Fibroblast of lung (primary cell): ENCODE measurements at regions not wholly inside any gene's neighbourhood (a gene's known extent, or its start where the extent isn't known, plus 50 kb on each side); places are given as distances from the start of the nearest gene placed in this dataset.

Source experiments
- DNase-seq, 2 donors: peaks; one replicate each; pipeline versions ENCODE4 v3.0.0 to v3.0.0-alpha.2; 2010; ENCODE audit warnings: low read depth in 2 of 2
- H2AFZ ChIP-seq: 2 replicates; pipeline ENCODE4 v1.5.1; 2012; ENCODE audit warnings: low read length, control low read depth, inconsistent platforms
- H3K27ac ChIP-seq: 2 replicates; pipeline ENCODE4 v1.5.1; 2011; ENCODE audit warnings: low read length, control low read depth; ENCODE audit not compliant: insufficient read depth
- H3K27me3 ChIP-seq: 2 replicates; pipeline ENCODE4 v1.5.1; 2011; ENCODE audit warnings: mild to moderate bottlenecking, low read length; ENCODE audit not compliant: control insufficient read depth, insufficient read depth
- H3K36me3 ChIP-seq: 2 replicates; pipeline ENCODE4 v1.5.1; 2011; ENCODE audit warnings: low read length; ENCODE audit not compliant: control insufficient read depth, insufficient read depth
- H3K4me1 ChIP-seq: 2 replicates; pipeline ENCODE4 v1.5.1; 2011; ENCODE audit warnings: low read length; ENCODE audit not compliant: control insufficient read depth, insufficient read depth; ENCODE audit errors: extremely low read depth
- H3K4me2 ChIP-seq: 2 replicates; pipeline ENCODE4 v1.5.1; 2011; ENCODE audit warnings: low read length, control low read depth; ENCODE audit not compliant: insufficient read depth; ENCODE audit errors: extremely low read depth
- H3K4me3 ChIP-seq, 4 experiments: fragments of 200-600 bp in 1 of 4; sonication (generic) in 1 of 4; replicated peaks in 1 of 4; 2 replicates each; pipeline ENCODE4 v1.5.1; 2011 to 2016; ENCODE audit warnings: low read length in 4 of 4, low read depth in 3 of 4, mild to moderate bottlenecking in 3 of 4, control low read depth in 2 of 4, inconsistent platforms in 1 of 4, mixed read lengths in 1 of 4; ENCODE audit not compliant: insufficient read depth in 1 of 4; ENCODE audit errors: control extremely low read depth in 1 of 4
- H3K79me2 ChIP-seq: 2 replicates; pipeline ENCODE4 v1.5.1; 2012; ENCODE audit warnings: mild to moderate bottlenecking, low read length, inconsistent platforms; ENCODE audit not compliant: control insufficient read depth, insufficient read depth
- H3K9ac ChIP-seq: 2 replicates; pipeline ENCODE4 v1.5.1; 2011; ENCODE audit warnings: mild to moderate bottlenecking, low read length, control low read depth; ENCODE audit not compliant: insufficient read depth
- H3K9me3 ChIP-seq: 2 replicates; pipeline ENCODE4 v1.5.1; 2012; ENCODE audit warnings: low read depth, low read length; ENCODE audit not compliant: control insufficient read depth, insufficient read depth
- H4K20me1 ChIP-seq: 2 replicates; pipeline ENCODE4 v1.5.1; 2011; ENCODE audit warnings: low read length; ENCODE audit not compliant: control insufficient read depth, insufficient read depth; ENCODE audit errors: extremely low read depth
- CTCF ChIP-seq, 2 donors: IDR thresholded peaks in 1 of 2; conservative IDR thresholded peaks in 1 of 2; 1 replicate in 1 of 2; 2 replicates in 1 of 2; pipeline ENCODE4 v1.5.1; 2011 to 2012; ENCODE audit warnings: low read length in 2 of 2, control low read depth in 1 of 2, inconsistent platforms in 1 of 2, low read depth in 1 of 2, mild to moderate bottlenecking in 1 of 2
- EZH2 ChIP-seq: IDR thresholded peaks from 2 replicates; pipeline ENCODE4 v1.5.1; 2012; ENCODE audit warnings: low read length, control low read depth, mild to moderate bottlenecking; ENCODE audit errors: missing control alignments

DNA sequence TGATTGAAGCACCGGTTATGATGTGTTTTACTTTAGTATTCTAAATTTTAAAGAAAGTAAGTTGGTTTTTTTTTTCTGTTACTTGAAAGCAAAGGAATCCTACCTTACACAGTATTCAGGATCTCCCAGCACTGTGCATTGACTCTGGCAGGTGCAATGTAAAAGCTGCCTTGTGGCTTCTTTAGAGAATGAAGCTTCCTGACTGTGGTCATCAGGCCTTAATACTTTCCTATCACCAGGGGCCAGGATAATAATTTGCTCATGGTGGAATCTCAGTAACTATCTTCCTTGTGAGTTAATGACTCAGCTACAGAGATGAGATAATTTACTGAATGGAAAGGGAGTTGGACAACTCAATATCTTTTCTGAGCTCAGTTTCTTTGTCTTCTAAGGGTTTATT lies 435.5 kb upstream of the ZNF608 start:
- TF ChIP-seq EZH2 = no peak
- TF ChIP-seq CTCF (conservative IDR thresholded peaks at IDR 0.05 in 1 of 2, IDR thresholded peaks at IDR 0.05 in 1 of 2; ENCODE audit: low read depth in 1 of 2, low read length in 2 of 2) = no peak
- Histone ChIP-seq H3K4me3 (no peak overlapping the region), H3K27me3 (no peaks in the 10 kb centered on the region), H3K79me2 (no peaks in the 10 kb centered on the region), H3K4me2 (no peak overlapping the region), H3K27ac (no peak overlapping the region), H3K4me1 (no peaks in the 10 kb centered on the region), H2AFZ (no peak overlapping the region), H3K9ac (no peak overlapping the region), H3K9me3 (no peaks in the 10 kb centered on the region), H3K36me3 (no peaks in the 10 kb centered on the region), H4K20me1 (no peaks in the 10 kb centered on the region)
- no peak for DNase-seq

- no peaks in the 10 kb centered on the region for H3K36me3 ChIP-seq
- DNase-seq = no peak
- no peak overlapping the region for H3K4me3 ChIP-seq
- H3K4me1 ChIP-seq = no peaks in the 10 kb centered on the region
- no peak overlapping the region for H3K27ac ChIP-seq
- no peaks in the 10 kb centered on the region for H3K27me3 ChIP-seq
- no peaks in the 10 kb centered on the region for H4K20me1 ChIP-seq
- H3K9ac ChIP-seq = no peak overlapping the region
- H3K79me2 ChIP-seq = no peaks in the 10 kb centered on the region
- no peak overlapping the region for H3K4me2 ChIP-seq
- H2AFZ ChIP-seq = no peak overlapping the region
- TF ChIP-seq CTCF (conservative IDR thresholded peaks at IDR 0.05 in 1 of 2, IDR thresholded peaks at IDR 0.05 in 1 of 2; ENCODE audit: low read depth in 1 of 2, low read length in 2 of 2) = no peak
- TF ChIP-seq EZH2 = no peak
- H3K9me3 ChIP-seq = no peaks in the 10 kb centered on the region
These were observed 439.3 kb upstream of the ZNF608 start for GRCh38 chr5:125185740-125186139.

DNA sequence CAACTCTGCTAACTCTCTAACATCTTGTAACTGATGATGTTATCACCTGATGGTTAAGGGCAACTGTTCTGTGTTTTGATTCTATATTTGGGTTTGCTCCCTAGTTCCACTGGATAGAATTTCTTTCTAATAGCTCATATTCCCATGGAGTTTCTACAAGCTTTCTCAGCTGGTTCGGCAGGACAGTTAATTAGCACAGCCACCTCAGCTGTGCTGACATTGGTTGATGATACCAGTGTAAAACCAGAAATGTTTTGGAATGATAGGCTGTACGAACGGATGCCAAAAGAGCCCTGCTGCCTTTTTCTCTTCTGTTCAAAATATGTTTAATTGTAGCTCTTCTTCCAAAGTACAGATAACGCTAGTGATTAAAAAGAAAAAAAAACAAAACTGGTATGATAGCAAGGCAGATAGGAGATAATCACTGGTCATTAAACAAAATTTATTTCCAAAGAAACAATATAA lies 440.5 kb upstream of the ZNF608 start:
- H3K9ac ChIP-seq = no peak overlapping the region
- no peaks in the 10 kb centered on the region for H4K20me1 ChIP-seq
- no peak overlapping the region for H3K4me3 ChIP-seq
- H3K27me3 ChIP-seq = no peaks in the 10 kb centered on the region
- no peak overlapping the region for H3K27ac ChIP-seq
- no peaks in the 10 kb centered on the region for H3K4me1 ChIP-seq
- no peaks in the 10 kb centered on the region for H3K79me2 ChIP-seq
- no peaks in the 10 kb centered on the region for H3K36me3 ChIP-seq
- H3K9me3 ChIP-seq = no peaks in the 10 kb centered on the region
- no peak for DNase-seq
- no peak for TF ChIP-seq CTCF (conservative IDR thresholded peaks at IDR 0.05 in 1 of 2, IDR thresholded peaks at IDR 0.05 in 1 of 2; ENCODE audit: low read depth in 1 of 2, low read length in 2 of 2)
- no peak for TF ChIP-seq EZH2
- no peak overlapping the region for H2AFZ ChIP-seq
- H3K4me2 ChIP-seq = no peak overlapping the region
